GM12864 (cell line): ENCODE measurements at regions not wholly inside any gene's neighbourhood (a gene's known extent, or its start where the extent isn't known, plus 50 kb on each side); places are given as distances from the start of the nearest gene placed in this dataset.

Experiments used
- DNase-seq: peaks from one replicate; pipeline ENCODE4 v3.0.0-alpha.2; 2011; ENCODE audit warnings: low read depth
- H3K4me3 ChIP-seq: 2 replicates; pipeline ENCODE4 v1.5.1; 2011; ENCODE audit warnings: mild to moderate bottlenecking, low read depth, low read length, control low read depth
- CTCF ChIP-seq: IDR thresholded peaks from 2 replicates; pipeline ENCODE4 v1.5.1; 2011; ENCODE audit warnings: low read depth, mild to moderate bottlenecking, moderate library complexity, low read length, control low read depth, inconsistent platforms; ENCODE audit errors: missing control alignments

- DNase-seq, result no peak
- TF ChIP-seq CTCF, result no peak
- no peak overlapping the region for H3K4me3 ChIP-seq
Measured at GRCh38 chr10:130927157-130927556, 384.4 kb downstream of the TCERG1L start.

- no peak overlapping the region for H3K4me3 ChIP-seq
- no peak for DNase-seq
- no peak for TF ChIP-seq CTCF
Measured at GRCh38 chr10:130928306-130928705, 383.2 kb downstream of the TCERG1L start.

GRCh38 chr10:130929422-130930325 is 381.8 kb downstream of the TCERG1L start:
- DNase-seq, result no peak
- TF ChIP-seq CTCF, result no peak
- no peak overlapping the region for H3K4me3 ChIP-seq

- TF ChIP-seq CTCF, result no peak
- H3K4me3 ChIP-seq, result no peak overlapping the region
- DNase-seq, result no peak
Measured at GRCh38 chr10:130930821-130931220, 380.7 kb downstream of the TCERG1L start.

GRCh38 chr10:130931256-130931655 is 380.3 kb downstream of the TCERG1L start:
- no peak for TF ChIP-seq CTCF
- no peak for DNase-seq
- no peak overlapping the region for H3K4me3 ChIP-seq

- H3K4me3 ChIP-seq, result no peak overlapping the region
- no peak for DNase-seq
- no peak for TF ChIP-seq CTCF
Measured at GRCh38 chr10:130932326-130933007, 379.1 kb downstream of the TCERG1L start.

- no peak overlapping the region for H3K4me3 ChIP-seq
- TF ChIP-seq CTCF, result no peak
- DNase-seq, result no peak
Measured at GRCh38 chr10:130933008-130933390, 378.5 kb downstream of the TCERG1L start.
